Activated CD4-positive, alpha-beta T cell treated with anti-CD3 and anti-CD28 coated beads for 48 hours (primary cell): ENCODE measurements at regions not wholly inside any gene's neighbourhood (a gene's known extent, or its start where the extent isn't known, plus 50 kb on each side); places are given as distances from the start of the nearest gene placed in this dataset.
"Not testable (repeated sequence)": the region's sequence is repeated elsewhere in the genome, so short reads cannot be mapped to it uniquely, and the experiment has no call there.

Experiments
- DNase-seq: peaks from one replicate; pipeline ENCODE4 v3.0.0-alpha.2; 2020

DNA sequence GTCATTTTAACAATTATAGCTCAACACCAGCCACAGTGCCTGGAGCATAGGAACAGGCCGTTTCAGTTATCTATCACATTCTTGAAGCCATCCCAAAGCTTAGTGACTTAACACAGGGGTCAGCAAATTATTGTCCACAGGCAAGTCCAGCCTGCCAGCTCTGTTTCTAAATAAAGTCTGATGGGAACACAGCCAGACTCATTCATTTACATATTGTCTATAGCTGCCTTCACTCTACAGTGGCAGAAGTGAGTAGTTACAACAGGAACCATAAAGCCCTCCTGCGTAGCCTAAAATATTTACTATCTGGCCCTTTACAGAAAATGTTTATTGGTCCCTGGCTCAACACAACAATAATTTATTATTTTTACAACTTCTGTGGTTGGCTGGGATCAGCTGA, 407.5 kb upstream of the AUTS2 start:
- DNase-seq: no peak

- no peak for DNase-seq
Measured at GRCh38 chr7:69192134-69192533, 406.1 kb upstream of the AUTS2 start.

- DNase-seq: no peak
Measured at GRCh38 chr7:69193061-69193460, 405.2 kb upstream of the AUTS2 start.

DNA sequence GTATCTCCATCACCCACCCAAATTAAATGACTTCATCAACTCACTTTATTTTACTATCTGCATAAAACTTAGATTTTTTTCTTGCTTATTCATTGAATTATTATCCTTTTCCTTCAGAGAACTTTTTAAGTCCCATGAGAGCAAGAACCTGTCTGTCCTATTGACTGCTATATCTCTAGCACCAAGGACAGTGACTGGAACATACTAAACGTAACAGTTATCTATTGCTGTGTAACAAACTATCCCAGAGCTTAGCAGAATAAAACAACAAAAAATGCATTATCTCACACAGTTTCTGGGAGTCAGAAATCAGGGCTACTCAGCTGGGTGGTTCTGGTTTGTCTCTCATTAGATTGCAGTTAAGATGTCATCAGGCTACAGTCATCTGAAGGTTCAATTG, 401.7 kb upstream of the AUTS2 start:
- no peak for DNase-seq

DNA sequence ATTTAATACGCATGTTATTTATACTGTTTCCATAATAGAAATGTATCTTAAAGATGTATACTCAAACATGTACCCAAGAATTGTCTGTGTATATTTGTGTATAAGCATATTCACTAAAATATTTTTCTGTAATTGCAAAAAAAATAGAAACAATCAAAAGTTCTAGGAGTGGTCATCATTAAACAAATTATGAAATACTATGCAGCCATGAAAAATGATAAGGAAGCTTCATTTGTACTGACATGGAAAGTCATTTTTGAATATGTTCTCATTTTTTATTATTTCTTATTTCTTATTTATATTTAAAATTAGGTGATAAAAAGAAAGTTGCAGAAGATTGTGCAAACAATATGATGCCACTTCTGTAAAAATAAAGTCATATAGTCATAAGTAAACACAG, 400.0 kb upstream of the AUTS2 start:
- DNase-seq: no peak

DNA sequence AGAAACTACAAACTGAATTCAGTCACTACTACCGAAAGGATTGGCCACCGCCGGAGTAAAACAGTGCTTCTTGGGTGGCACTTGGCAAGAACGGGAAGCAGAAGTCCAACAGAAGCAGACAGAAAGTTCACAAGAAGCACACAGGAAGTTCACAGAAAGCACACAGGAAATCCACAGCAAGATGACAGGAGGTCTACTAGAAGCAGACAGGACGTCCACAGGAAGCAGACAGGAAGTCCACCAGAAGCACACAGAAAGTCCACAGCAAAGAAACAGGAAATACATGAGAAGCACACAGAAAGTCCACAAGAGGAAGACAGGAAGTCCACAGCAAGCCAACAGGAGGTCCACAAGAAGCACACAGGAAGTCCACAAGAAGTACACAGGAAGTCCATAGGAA, 399.2 kb upstream of the AUTS2 start:
- DNase-seq: no peak

DNA sequence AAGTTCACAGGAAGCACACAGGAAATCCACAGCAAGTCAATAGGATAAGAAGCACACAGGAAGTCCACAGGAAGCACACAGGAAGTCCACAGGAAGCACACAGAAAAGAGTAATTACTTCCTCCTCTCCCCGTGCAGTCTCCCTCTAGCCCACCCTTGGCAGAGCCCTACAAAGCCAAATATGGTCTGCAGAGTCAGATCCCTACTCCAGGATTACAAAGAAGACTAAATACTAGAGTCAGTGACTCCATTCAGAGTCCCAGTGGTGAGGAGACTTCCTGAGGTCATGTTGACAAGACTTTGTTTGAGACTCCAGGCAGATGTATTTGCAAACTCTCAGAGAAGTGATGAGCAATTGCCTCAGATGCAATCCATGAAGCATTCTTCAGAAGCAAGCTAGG, 398.6 kb upstream of the AUTS2 start:
- no peak for DNase-seq

DNA sequence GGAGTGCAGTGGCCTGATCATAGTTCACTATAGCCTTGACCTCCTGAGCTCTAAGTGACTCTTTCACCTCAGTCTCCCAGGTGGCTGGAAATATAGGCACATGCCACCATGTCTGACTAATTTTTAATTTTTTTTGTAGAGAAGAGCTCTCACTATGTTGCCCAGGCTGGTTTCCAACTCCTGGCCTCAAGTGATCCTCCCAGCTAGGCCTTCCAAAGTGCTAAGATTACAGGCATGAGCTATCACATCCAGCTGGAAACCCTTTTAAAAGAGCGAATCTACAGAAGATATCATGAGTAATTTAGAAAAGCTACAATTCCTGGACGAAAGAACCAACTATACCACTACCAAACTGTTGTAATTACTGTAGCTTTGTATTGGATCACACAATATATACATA, 394.4 kb upstream of the AUTS2 start:
- DNase-seq: no peak

DNA sequence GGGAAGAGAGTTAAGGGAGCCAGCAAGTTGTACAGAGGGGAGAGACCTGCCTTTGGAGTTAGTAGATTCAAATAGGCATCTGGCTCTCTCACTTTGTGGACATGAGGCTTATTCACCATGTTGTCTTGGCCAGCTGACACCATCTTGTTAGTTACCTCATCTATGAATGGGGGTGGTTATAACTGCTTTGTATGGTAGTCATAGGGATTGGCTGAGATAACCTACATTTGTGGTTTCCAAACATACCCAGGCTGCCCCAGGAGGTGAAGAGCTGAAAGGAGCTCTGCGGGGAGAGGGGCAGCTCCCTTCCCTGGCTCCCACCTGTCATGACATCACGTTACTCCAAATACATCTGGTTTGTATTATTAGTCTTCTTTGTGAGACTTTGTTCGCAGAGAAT, 393.3 kb upstream of the AUTS2 start:
- DNase-seq: no peak

- DNase-seq: no peak
Measured at GRCh38 chr7:69205581-69205980, 392.7 kb upstream of the AUTS2 start.

GRCh38 chr7:69208276-69208675, 390.0 kb upstream of the AUTS2 start:
- no peak for DNase-seq

DNA sequence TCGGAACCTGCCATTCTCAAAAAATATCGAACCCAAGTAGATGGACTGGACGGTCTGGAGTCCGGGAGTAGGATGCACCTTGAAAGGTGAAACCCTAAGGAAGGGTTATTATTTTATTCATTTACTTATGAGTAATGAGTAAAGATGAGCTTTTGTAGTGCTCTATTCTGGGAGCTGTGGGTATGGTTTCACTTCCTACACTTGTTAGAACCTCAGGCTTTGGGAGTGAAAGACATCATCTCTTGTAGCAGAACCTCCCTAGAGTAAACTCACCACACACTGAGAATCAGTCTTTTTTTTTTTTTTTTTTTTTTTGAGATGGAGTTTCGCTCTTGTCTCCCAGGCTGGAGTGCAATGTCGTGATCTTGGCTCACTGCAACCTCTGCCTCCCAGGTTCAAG, 389.4 kb upstream of the AUTS2 start:
- no peak for DNase-seq

GRCh38 chr7:69211336-69211735, 386.9 kb upstream of the AUTS2 start:
- DNase-seq: no peak

- DNase-seq: no peak
Measured at GRCh38 chr7:69211739-69212138, 386.5 kb upstream of the AUTS2 start.

DNA sequence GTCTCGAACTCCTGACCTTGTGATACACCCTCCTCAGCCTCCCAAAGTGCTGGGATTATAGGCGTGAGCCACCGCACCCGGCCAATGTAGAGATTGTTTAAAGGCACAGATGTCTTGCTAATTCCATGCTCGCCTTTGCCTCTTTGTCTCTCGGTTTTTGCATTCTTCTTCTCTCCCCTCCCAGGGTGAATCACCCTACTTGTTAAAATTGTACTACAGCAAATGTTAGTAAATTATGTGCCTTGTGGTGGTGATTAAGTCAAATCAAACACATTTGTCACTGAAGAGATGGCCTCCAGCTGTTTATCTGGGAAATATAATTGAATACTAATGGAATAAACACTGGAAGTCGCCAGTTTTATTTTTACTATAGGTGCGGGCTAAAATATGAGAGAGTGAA, 384.4 kb upstream of the AUTS2 start:
- DNase-seq: no peak

GRCh38 chr7:69215516-69215915, 382.8 kb upstream of the AUTS2 start:
- DNase-seq: not testable (repeated sequence)

DNA sequence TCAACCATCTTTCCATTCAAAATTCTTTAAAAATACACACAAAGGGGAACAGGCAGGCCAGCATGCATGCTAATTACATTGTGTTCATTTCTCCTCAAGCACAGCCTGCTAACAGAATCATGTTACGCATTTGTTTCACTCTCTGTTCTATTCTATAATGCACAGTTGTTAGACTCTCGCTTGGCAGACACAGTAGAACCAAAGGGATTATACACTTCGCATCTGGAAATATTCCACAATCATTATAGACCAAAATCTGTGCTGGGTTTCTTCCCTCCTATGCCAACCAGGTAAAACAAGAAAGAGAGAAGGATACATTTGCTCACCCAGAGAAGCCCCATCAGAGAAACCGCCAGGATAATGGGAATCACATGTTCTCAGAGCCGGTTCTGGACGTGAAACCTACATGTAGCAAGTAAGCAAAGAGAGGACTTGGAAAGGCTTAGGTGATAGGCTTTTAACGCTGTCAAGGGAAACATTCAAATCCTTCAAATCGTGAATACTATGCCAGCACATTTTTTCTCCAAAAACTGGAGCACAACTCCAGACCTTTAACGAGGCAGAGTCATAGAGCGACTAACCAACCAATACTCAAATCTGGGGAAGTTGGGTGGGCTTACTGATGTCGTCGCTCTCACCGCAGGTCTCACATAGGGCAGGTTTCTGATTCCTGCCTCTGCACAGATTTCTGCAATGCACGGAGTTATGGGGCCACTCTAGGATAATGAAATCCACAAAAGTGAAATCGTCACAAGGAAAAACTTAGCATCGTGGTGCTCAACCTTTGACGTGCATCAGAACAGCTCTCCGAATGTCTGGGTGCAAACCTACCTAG, 380.5 kb upstream of the AUTS2 start:
- no peak for DNase-seq

GRCh38 chr7:69218576-69218975, 379.7 kb upstream of the AUTS2 start:
- DNase-seq: no peak

DNA sequence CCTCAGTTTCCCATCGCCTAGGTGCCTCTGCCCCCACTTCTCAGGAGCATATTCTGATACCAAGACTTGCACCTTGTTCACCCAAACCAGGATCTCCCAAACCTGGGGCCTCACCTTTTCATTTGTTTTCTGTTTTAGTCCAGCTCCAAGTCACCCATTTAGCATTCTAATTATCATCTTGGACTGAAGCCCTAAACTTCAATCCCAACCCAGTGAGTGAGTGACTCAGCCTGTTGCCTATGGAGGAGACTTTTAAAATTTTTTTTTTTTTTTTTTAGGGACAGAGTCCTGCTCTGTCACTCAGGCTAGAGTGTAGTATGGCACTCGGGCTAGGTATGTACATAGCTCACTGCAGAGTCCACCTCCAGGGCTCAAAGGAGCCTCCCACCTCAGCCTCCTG, 378.9 kb upstream of the AUTS2 start:
- no peak for DNase-seq

GRCh38 chr7:69225259-69225943, 372.9 kb upstream of the AUTS2 start:
- DNase-seq: no peak

DNA sequence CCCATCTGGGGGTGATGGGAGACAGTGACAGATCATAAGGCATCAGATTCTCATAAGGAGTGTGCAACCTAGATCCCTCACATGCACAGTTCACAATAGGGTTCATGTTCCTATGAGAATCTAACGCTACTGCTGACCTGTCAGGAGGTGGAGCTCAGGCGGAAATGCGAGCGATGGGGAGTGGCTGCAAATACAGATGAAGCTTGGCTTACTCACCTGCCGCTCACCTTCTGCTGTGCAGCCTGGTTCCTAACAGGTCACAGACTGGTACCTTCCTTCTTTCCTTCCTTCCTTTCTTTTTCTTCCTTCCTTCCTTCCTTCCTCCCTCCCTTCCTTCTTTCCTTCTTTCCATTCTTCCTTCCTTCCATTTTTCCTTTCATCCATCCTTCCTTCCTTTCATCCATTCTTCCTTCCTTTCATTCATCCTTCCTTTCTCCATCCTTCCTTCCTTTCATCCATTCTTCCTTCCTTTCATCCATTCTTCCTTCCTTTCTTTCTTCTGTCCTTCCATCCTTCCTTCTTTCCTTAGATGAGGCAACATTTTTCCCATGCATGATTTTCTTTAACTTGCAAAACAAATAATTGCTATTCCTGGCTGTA, 370.0 kb upstream of the AUTS2 start:
- no peak for DNase-seq

DNA sequence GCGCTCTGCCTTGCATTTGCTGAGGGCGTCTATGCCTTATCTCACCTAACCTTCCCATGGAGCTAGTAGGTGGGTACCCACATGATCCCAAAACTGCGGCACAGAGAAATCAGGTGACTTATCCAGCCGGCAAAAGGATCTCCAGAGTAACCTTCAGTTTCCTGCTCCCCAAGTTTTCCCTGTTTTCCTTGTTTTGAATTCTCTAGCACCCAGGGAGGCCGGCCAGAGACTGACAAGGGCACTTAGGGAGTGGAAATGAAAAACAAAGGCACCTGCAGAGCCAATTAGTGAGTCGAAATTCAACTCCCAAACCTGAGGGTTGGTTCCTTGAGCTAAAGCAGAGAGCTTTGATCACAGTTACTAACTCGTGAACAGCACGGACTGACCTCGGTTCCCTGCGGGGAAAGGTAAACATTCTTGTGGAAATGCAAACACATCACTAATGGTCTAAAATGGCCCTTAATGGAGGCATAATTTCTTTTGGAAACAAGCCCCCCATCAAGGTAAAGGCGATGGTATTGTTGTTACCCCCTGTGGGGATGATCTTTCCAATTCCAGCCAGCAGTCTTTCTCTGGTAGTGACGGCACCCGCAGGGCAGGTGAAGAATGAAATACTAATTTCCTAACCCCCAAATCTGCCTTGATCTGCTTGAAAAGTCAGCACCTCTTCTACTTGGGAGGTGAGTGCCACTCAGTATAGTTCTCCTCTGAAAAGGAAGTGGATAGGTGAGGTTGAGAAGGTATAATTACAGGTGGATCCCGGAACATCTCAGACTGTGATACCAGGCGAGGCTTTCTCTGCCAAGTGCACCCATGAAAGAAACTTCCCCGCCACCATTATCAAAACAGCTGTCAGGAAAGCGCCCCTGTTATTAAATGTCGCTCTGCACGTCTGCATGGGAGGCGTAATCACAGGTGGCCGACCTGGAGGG, 365.6 kb upstream of the AUTS2 start:
- no peak for DNase-seq

GRCh38 chr7:69237541-69237940, 360.7 kb upstream of the AUTS2 start:
- no peak for DNase-seq
